Amniotic epithelial cell (primary cell): ENCODE measurements at regions not wholly inside any gene's neighbourhood (a gene's known extent, or its start where the extent isn't known, plus 50 kb on each side); places are given as distances from the start of the nearest gene placed in this dataset.

ENCODE experiments used
- DNase-seq: peaks from one replicate; pipeline ENCODE4 v3.0.0-alpha.2; 2010; ENCODE audit warnings: low read depth

DNA sequence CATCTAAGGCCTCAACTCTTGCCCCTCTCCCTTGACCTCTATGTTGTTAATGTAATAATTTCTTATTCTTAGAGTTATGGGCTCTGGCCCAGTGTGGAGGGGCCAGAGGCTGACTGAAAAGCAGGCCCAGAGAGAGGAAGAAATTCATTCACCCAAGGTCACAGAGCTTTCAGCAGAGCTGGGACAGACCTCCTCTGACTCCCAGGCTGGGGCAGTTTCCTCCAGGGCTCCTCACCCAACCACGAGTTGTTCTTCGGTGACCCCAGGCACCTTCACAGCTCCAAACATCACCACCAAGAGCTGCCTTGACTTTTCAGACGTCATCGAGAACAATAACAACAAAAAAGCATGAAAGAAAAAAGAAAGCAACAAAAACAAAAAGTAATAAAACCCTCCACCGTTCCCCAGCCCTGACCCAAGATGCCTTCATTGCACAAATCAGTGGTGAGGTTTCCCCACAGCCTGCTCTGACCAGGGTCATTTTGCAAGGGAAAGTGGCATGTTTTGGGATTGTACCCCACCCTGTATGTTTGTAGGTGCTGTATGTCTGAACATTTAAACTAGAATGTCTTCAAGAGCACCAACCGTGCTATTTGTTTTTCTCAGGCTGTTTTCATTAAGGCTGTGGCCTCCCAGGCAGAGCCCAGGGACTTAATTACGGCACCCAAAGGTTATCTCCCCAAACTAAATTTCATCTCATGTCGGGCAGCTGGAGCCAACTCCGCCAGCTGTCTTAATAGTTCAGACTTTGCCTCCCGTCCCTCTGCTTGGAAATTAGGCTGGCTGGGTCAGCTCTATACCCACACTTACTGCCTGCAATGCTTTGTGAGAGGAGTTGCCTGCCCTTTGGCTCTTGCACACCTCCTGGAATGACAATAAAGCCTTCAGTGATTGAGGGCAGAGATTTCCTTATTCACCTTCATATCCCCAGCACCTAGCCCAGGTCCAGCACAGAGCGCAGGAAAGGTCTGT lies 173.8 kb downstream of the RPLP1 start:
- DNase-seq = no peak

DNA sequence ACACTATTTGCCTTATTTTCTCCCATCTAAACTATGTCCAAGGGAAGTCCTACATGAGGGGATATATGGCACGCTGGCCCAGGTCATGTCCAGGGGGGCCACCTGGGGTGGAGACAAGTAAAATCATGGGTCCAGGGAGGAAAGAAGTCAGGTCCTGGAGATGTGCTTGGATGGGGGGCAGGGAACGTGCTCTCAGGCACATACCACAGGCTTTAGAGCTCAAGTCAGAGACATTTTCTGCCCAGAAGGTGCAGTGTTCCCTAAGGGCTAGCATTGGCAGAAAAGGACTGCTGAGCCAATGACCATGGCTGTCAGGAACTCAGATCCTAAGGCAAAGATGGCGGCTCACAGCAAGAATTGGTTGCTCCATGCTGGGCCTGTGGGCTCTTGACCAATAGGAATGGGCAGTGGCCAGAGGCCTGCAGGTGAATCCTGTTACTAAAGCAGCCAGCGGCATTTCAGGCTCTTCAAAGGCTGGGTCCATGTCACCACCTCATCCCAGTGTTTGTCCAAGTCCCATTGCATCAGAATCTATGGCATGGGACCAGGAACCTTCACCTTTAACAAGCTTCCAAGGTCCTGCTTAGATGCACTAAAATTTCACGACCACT lies 175.0 kb downstream of the RPLP1 start:
- no peak for DNase-seq

- DNase-seq = no peak
Observed at GRCh38 chr15:69628256-69629093, 175.9 kb downstream of the RPLP1 start.

- no peak for DNase-seq
Observed at GRCh38 chr15:69629631-69630161, 177.1 kb downstream of the RPLP1 start.

DNA sequence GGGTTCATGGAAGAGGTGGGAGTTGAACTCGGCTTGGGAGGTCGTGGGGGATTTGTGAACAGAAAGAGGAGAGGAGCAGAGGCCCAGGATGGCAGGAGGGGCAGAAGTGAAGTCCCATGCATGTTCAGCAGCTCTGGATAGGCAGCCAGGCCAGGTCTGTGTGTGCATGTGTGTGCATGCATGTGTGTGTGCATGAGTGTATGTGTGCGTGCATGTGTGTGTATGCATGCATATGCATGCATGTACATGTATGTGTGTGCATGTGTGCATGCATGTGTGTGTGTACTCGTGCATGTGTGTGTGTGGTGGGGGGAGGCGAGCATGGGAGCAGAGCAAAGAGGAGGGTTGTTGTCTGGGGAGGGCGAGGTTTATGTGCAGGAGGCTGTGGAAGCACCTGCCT lies 178.4 kb downstream of the RPLP1 start:
- no peak for DNase-seq

- DNase-seq = no peak
Observed at GRCh38 chr15:69631978-69632377, 179.4 kb downstream of the RPLP1 start.

- DNase-seq = no peak
Observed at GRCh38 chr15:69634860-69635259, 182.2 kb downstream of the RPLP1 start.

- no peak for DNase-seq
Observed at GRCh38 chr15:69636169-69636915, 183.7 kb downstream of the RPLP1 start.

DNA sequence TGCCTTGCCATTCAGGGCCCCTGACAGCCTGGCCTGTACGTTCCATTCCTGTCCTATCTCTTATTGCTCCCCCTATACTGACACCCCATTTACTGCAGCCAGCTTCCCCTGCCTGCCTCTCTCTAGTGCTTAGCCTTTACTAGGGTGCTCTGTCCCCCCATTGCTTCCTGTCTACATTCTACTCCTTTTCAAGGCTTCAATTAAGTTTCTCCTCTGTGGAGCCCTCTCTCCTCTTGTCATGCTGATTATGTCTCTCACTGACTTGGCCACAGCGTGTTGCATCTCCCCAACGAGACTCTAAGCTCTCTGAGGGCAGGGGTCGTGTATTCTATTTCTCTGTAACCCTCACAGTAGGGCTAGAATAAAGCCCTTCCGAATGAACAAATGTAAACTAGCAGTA lies 185.2 kb downstream of the RPLP1 start:
- no peak for DNase-seq

DNA sequence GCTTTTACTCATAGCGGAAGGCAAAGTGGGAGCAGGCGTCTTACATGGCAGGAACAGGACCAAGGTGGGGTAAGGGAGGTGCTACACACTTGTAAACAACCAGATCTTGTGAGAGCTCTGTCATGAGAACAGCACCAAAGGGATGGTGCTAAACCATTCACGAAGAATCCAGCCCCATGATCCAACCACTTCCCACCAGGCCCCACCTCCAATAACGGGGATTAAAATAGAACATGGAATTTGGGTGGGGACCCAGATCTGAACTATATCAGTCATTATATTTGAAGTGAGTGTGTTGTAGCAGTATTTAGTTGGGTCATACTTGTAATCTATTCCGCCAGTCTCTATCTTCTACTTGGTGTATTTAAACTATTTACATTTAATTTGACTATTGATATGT lies 190.9 kb downstream of the RPLP1 start:
- no peak for DNase-seq

GRCh38 chr15:69643971-69644370 lies 191.4 kb downstream of the RPLP1 start:
- DNase-seq = no peak

DNA sequence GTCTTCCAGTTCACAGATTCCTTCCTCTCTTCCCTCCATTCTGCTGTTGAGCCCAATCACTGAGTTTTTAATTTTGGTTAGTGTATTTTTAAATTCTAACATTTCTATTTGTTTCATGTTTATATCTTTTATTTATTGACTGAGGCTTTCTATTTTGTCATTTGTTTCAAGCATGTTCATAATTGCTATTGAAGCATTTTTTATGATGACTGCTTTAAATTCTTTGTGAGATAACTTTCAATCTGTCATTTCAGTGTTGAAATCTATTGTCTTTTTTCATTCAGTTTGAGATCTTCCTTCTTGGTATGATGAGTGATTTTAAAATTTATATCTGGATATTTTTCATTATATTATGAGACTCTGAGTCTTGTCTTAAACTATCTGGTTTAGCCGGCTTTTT lies 192.3 kb downstream of the RPLP1 start:
- DNase-seq = no peak

GRCh38 chr15:69647142-69647513 lies 194.5 kb downstream of the RPLP1 start:
- DNase-seq = no peak

- DNase-seq = peak; percentile 8
Observed at GRCh38 chr15:69648212-69648611, 195.6 kb downstream of the RPLP1 start.

GRCh38 chr15:69648775-69649735 lies 196.4 kb downstream of the RPLP1 start:
- DNase-seq = no peak

DNA sequence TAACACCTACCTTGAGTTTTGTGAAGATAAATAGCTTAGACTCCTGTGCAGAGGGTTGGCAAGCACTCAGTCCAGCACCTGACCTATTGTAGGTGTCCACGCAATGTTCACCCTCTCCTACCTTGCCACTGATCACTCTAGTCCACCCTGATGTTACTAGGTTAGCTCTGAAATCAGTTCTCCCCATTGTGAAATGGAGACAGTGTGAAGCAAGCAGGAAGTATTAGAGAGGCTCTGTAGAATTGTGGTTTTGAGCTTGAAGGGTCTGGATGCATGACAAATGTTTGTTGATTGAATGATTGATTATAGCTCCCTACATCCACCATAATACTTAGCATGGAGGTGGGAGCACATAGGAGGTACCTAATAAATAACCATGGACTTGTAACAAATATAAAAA lies 199.7 kb downstream of the RPLP1 start:
- DNase-seq = no peak

- DNase-seq = no peak
Observed at GRCh38 chr15:69652751-69653305, 200.2 kb downstream of the RPLP1 start.

- no peak for DNase-seq
Observed at GRCh38 chr15:69653306-69653705, 200.7 kb downstream of the RPLP1 start.

- DNase-seq = no peak
Observed at GRCh38 chr15:69653846-69654245, 201.2 kb downstream of the RPLP1 start.
